Keratinocyte (primary cell): ENCODE measurements at regions not wholly inside any gene's neighbourhood (a gene's known extent, or its start where the extent isn't known, plus 50 kb on each side); places are given as distances from the start of the nearest gene placed in this dataset.

Experiments
- DNase-seq: peaks from one replicate; pipeline ENCODE4 v3.0.0-alpha.2; 2011; ENCODE audit warnings: low read depth, missing footprints, low spot score
- FAIRE-seq: peaks from 2 replicates; lab custom pipeline; 2011; peaks lifted over from hg19 to GRCh38; lab: Jason Lieb, UNC
- H2AFZ ChIP-seq: 2 replicates; pipeline ENCODE4 v1.6.0; 2012; ENCODE audit warnings: low read length, control low read depth, inconsistent platforms; ENCODE audit not compliant: control insufficient read depth
- H3K27ac ChIP-seq: 2 replicates; pipeline ENCODE4 v1.5.1; 2011; ENCODE audit warnings: low read length; ENCODE audit not compliant: control insufficient read depth, insufficient read depth
- H3K27me3 ChIP-seq: 3 replicates; pipeline ENCODE4 v1.6.0; 2011; ENCODE audit warnings: low read length; ENCODE audit not compliant: control insufficient read depth, insufficient read depth; ENCODE audit errors: extremely low read depth
- H3K36me3 ChIP-seq, 2 experiments: 2 replicates in 1 of 2; 3 replicates in 1 of 2; pipeline ENCODE4 v1.5.1; 2011; ENCODE audit warnings: low read length in 2 of 2, mild to moderate bottlenecking in 1 of 2; ENCODE audit not compliant: control insufficient read depth in 2 of 2, insufficient read depth in 2 of 2; ENCODE audit errors: extremely low read depth in 1 of 2
- H3K4me1 ChIP-seq: 3 replicates; pipeline ENCODE4 v1.5.1; 2011; ENCODE audit warnings: low read length; ENCODE audit not compliant: control insufficient read depth, insufficient read depth; ENCODE audit errors: extremely low read depth
- H3K4me2 ChIP-seq: 3 replicates; pipeline ENCODE4 v1.6.0; 2011; ENCODE audit warnings: low read depth, low read length; ENCODE audit not compliant: control insufficient read depth, insufficient read depth; ENCODE audit errors: extremely low read depth
- H3K4me3 ChIP-seq, 3 experiments: fragments of 200-600 bp in 1 of 3; sonication (generic) in 1 of 3; 2 replicates in 2 of 3; 3 replicates in 1 of 3; pipeline ENCODE4 v1.5.1; 2011 to 2016; ENCODE audit warnings: low read length in 3 of 3, mild to moderate bottlenecking in 3 of 3, control low read depth in 2 of 3, inconsistent platforms in 1 of 3, low read depth in 1 of 3, mixed read lengths in 1 of 3, mixed run types in 1 of 3, moderate library complexity in 1 of 3; ENCODE audit not compliant: control insufficient read depth in 2 of 3, insufficient read depth in 2 of 3; ENCODE audit errors: extremely low read depth in 1 of 3
- H3K79me2 ChIP-seq: 2 replicates; pipeline ENCODE4 v1.6.0; 2012; ENCODE audit warnings: low read length; ENCODE audit not compliant: control insufficient read depth, insufficient read depth
- H3K9ac ChIP-seq: 3 replicates; pipeline ENCODE4 v1.6.0; 2011; ENCODE audit warnings: low read length; ENCODE audit not compliant: control insufficient read depth, insufficient read depth; ENCODE audit errors: extremely low read depth
- H3K9me1 ChIP-seq: 3 replicates; pipeline ENCODE4 v1.6.0; 2011; ENCODE audit warnings: low read length; ENCODE audit not compliant: control insufficient read depth, insufficient read depth; ENCODE audit errors: extremely low read depth
- H3K9me3 ChIP-seq: 2 replicates; pipeline ENCODE4 v1.5.1; 2012; ENCODE audit warnings: low read depth, low read length; ENCODE audit not compliant: control insufficient read depth
- H4K20me1 ChIP-seq: 3 replicates; pipeline ENCODE4 v1.6.0; 2011; ENCODE audit warnings: low read length; ENCODE audit not compliant: control insufficient read depth, insufficient read depth; ENCODE audit errors: extremely low read depth
- CTCF ChIP-seq, 3 experiments: IDR thresholded peaks in 1 of 3; conservative IDR thresholded peaks in 1 of 3; optimal IDR thresholded peaks in 1 of 3; 2 replicates in 2 of 3; 3 replicates in 1 of 3; pipeline versions ENCODE3 to v1.5.1; 2011; ENCODE audit warnings: low read length in 3 of 3, mild to moderate bottlenecking in 3 of 3, moderate library complexity in 2 of 3, control low read depth in 1 of 3, inconsistent platforms in 1 of 3; ENCODE audit not compliant: insufficient read depth in 2 of 3; ENCODE audit errors: extremely low read depth in 1 of 3
- EZH2 ChIP-seq: IDR thresholded peaks from one replicate; pipeline ENCODE4 v1.6.1; 2012; ENCODE audit warnings: inconsistent platforms, mild to moderate bottlenecking, low read length, moderate library complexity
- dilution Hi-C: fragments of 300-500 bp; cut with MboI; formaldehyde crosslinking; loops from one replicate; pipeline ENCODE4 v1.7.0; 2020; ENCODE audit warnings: low sequenced_read_pairs; ENCODE audit not compliant: extremely low pct_ligation_motif_present

GRCh38 chr12:17266856-17267255 is 660.9 kb upstream of the LMO3 start:
- no peaks in the 10 kb centered on the region for H3K9me3 ChIP-seq
- no peak for FAIRE-seq
- H3K4me1 ChIP-seq, result no peaks in the 10 kb centered on the region
- H3K27ac ChIP-seq, result no peak overlapping the region
- no peaks in the 10 kb centered on the region for H3K36me3 ChIP-seq
- no peaks in the 10 kb centered on the region for H3K27me3 ChIP-seq
- no peak overlapping the region for H3K9ac ChIP-seq
- no peaks in the 10 kb centered on the region for H3K9me1 ChIP-seq
- H2AFZ ChIP-seq, result no peak overlapping the region
- no peak overlapping the region for H3K4me3 ChIP-seq
- dilution Hi-C loops, result no loop called here
- TF ChIP-seq CTCF (optimal IDR thresholded peaks at IDR 0.05 in 1 of 3, IDR thresholded peaks at IDR 0.05 in 1 of 3, conservative IDR thresholded peaks at IDR 0.05 in 1 of 3; ENCODE audit: extremely low read depth in 1 of 3, insufficient read depth in 2 of 3, low read length in 3 of 3) (no peak), EZH2 (no peak)
- H3K79me2 ChIP-seq, result no peaks in the 10 kb centered on the region
- H4K20me1 ChIP-seq, result no peaks in the 10 kb centered on the region
- no peak overlapping the region for H3K4me2 ChIP-seq
- DNase-seq, result no peak

GRCh38 chr12:17264603-17265002 is 658.6 kb upstream of the LMO3 start:
- Histone ChIP-seq H3K36me3 (no peaks in the 10 kb centered on the region), H3K4me1 (no peaks in the 10 kb centered on the region), H3K4me3 (no peak overlapping the region), H3K27ac (no peak overlapping the region), H3K27me3 (no peaks in the 10 kb centered on the region), H3K79me2 (no peaks in the 10 kb centered on the region), H2AFZ (no peak overlapping the region), H3K9ac (no peak overlapping the region), H4K20me1 (no peaks in the 10 kb centered on the region), H3K9me3 (no peaks in the 10 kb centered on the region), H3K9me1 (no peaks in the 10 kb centered on the region), H3K4me2 (no peak overlapping the region)
- TF ChIP-seq EZH2, result no peak
- TF ChIP-seq CTCF (optimal IDR thresholded peaks at IDR 0.05 in 1 of 3, IDR thresholded peaks at IDR 0.05 in 1 of 3, conservative IDR thresholded peaks at IDR 0.05 in 1 of 3; ENCODE audit: extremely low read depth in 1 of 3, insufficient read depth in 2 of 3, low read length in 3 of 3), result no peak
- dilution Hi-C loops, result no loop called here
- DNase-seq (no peak), FAIRE-seq (no peak)
